HCT116 (cell line): ENCODE measurements at regions not wholly inside any gene's neighbourhood (a gene's known extent, or its start where the extent isn't known, plus 50 kb on each side); places are given as distances from the start of the nearest gene placed in this dataset.

ENCODE experiments used
- ATAC-seq: fragments of 200-7000 bp; cut with Tn5 transposase; 2 replicates; pipeline ENCODE4 v1.9.1; 2020; ENCODE audit warnings: mild to moderate bottlenecking, moderate library complexity
- BruUV-seq: library from RNA; stranded (reverse); fragments of 400-500 nt; replicated peaks from 2 replicates; lab custom pipeline; 2021; lab: Mats Ljungman, UMichigan
- CTCF ChIA-PET: fragments of 300-600 bp; sonication (Branson Sonifier 250); formaldehyde crosslinking; loops from one replicate; lab custom pipeline; 2021; ENCODE audit warnings: antibody characterized with exemption; lab: Charles Lee
- POLR2A ChIA-PET: fragments of 300-600, 350-600 bp; sonication (Branson Sonifier 250); formaldehyde crosslinking; loops from one replicate; lab custom pipeline; 2021; ENCODE audit warnings: antibody characterized with exemption; lab: Charles Lee
- RAD21 ChIA-PET, 2 experiments: fragments of 300-600 bp; sonication (Branson Sonifier 250); formaldehyde crosslinking; loops; one replicate each; lab custom pipeline; 2023; ENCODE audit warnings: low total read pairs in 2 of 2; ENCODE audit not compliant: uncharacterized antibody in 2 of 2, unreplicated experiment in 2 of 2, low non-redundant PET in 1 of 2; lab: Charles Lee
- DNase-seq: peaks from one replicate; pipeline ENCODE4 v3.0.0-alpha.2; 2010; ENCODE audit warnings: low read depth, low spot score
- H2AFZ ChIP-seq: fragments of 200-600 bp; shearing (Covaris generic), sonication (generic); 2 replicates; pipeline ENCODE4 v1.6.1; 2017; ENCODE audit warnings: low read depth, mixed run types, mixed read lengths, antibody characterized with exemption, low read length; ENCODE audit not compliant: poor library complexity, severe bottlenecking
- H3K27ac ChIP-seq: 2 replicates; pipeline ENCODE4 v1.5.1; 2012; ENCODE audit warnings: low read depth, low read length
- H3K27me3 ChIP-seq: fragments of 200-600 bp; sonication (generic); 2 replicates; pipeline ENCODE4 v1.6.1; 2016; ENCODE audit warnings: mixed run types, low read length, mixed read lengths; ENCODE audit not compliant: insufficient read depth
- H3K36me3 ChIP-seq, 2 experiments: fragments of 200-500 bp in 1 of 2; fragments of 200-600 bp in 1 of 2; sonication (Bioruptor generic) in 1 of 2; sonication (generic) in 1 of 2; 2 replicates each; pipeline versions ENCODE4 v1.5.1 to v1.6.1; 2014 to 2016; ENCODE audit warnings: low read length in 2 of 2, inconsistent platforms in 1 of 2, mixed read lengths in 1 of 2, mixed run types in 1 of 2; ENCODE audit not compliant: insufficient read depth in 2 of 2, control insufficient read depth in 1 of 2
- H3K4me1 ChIP-seq, 2 experiments: fragments of 200-600 bp in 1 of 2; sonication (generic) in 1 of 2; 2 replicates each; pipeline versions ENCODE4 v1.5.1 to v1.6.1; 2012 to 2017; ENCODE audit warnings: low read length in 2 of 2, inconsistent platforms in 1 of 2, mild to moderate bottlenecking in 1 of 2, mixed read lengths in 1 of 2, mixed run types in 1 of 2, moderate library complexity in 1 of 2; ENCODE audit not compliant: insufficient read depth in 2 of 2, control insufficient read depth in 1 of 2
- H3K4me2 ChIP-seq: fragments of 200-600 bp; sonication (generic); 2 replicates; pipeline ENCODE4 v1.6.1; 2017; ENCODE audit warnings: mixed run types, low read length, mixed read lengths
- H3K4me3 ChIP-seq, 2 experiments: fragments of 200-600 bp in 1 of 2; sonication (generic) in 1 of 2; replicated peaks in 1 of 2; 2 replicates each; pipeline ENCODE4 v1.5.1; 2011 to 2016; ENCODE audit warnings: low read length in 2 of 2, control low read depth in 1 of 2, low read depth in 1 of 2, mild to moderate bottlenecking in 1 of 2, mixed read lengths in 1 of 2, mixed run types in 1 of 2
- H3K79me2 ChIP-seq: fragments of 200-600 bp; sonication (generic); 2 replicates; pipeline ENCODE4 v1.6.1; 2017; ENCODE audit warnings: mild to moderate bottlenecking, mixed run types, low read length, moderate library complexity, mixed read lengths; ENCODE audit not compliant: insufficient read depth
- H3K9ac ChIP-seq: fragments of 200-600 bp; sonication (generic); 2 replicates; pipeline ENCODE4 v1.6.1; 2016; ENCODE audit warnings: low read length, mixed read lengths
- H3K9me2 ChIP-seq: fragments of 200-600 bp; sonication (generic), shearing (Covaris generic); 2 replicates; pipeline ENCODE4 v1.6.1; 2017; ENCODE audit warnings: mixed run types, mild to moderate bottlenecking, moderate library complexity; ENCODE audit not compliant: insufficient read depth
- H3K9me3 ChIP-seq, 2 experiments: fragments of 200-500 bp in 1 of 2; fragments of 200-600 bp in 1 of 2; sonication (Bioruptor generic) in 1 of 2; sonication (generic) in 1 of 2; 2 replicates each; pipeline ENCODE4 v1.6.1; 2014 to 2017; ENCODE audit warnings: low read length in 2 of 2, mixed read lengths in 2 of 2, inconsistent platforms in 1 of 2, low read depth in 1 of 2, mild to moderate bottlenecking in 1 of 2, mixed run types in 1 of 2, moderate library complexity in 1 of 2; ENCODE audit not compliant: control insufficient read depth in 1 of 2, insufficient read depth in 1 of 2
- H4K20me1 ChIP-seq: fragments of 200-600 bp; sonication (generic), shearing (Covaris generic); 2 replicates; pipeline ENCODE4 v1.6.1; 2017; ENCODE audit warnings: mixed run types, mild to moderate bottlenecking, moderate library complexity; ENCODE audit not compliant: insufficient read depth
- CEBPB ChIP-seq: IDR thresholded peaks from 2 replicates; pipeline ENCODE4 v1.6.1; 2012; ENCODE audit warnings: low read depth
- EZH2phosphoT487 ChIP-seq: fragments of 200-600 bp; IDR thresholded peaks from 2 replicates; pipeline ENCODE4 v1.6.1; 2018; ENCODE audit warnings: antibody characterized with exemption, borderline replicate concordance
- FOSL1 ChIP-seq: IDR thresholded peaks from 2 replicates; pipeline ENCODE4 v1.6.1; 2012; ENCODE audit warnings: low read depth
- JUND ChIP-seq: IDR thresholded peaks from 2 replicates; pipeline ENCODE4 v1.6.1; 2012
- POLR2A ChIP-seq: IDR thresholded peaks from 2 replicates; pipeline ENCODE4 v1.7.0; 2011; ENCODE audit warnings: borderline replicate concordance; ENCODE audit not compliant: insufficient read depth, insufficient read length; ENCODE audit errors: extremely low read depth
- POLR2AphosphoS5 ChIP-seq: IDR thresholded peaks from 2 replicates; pipeline ENCODE4 v1.6.1; 2011; ENCODE audit warnings: mild to moderate bottlenecking, low read depth, low read length, moderate library complexity
- SRF ChIP-seq: IDR thresholded peaks from 2 replicates; pipeline ENCODE4 v1.6.1; 2012; ENCODE audit warnings: low read depth
- ZNF274 ChIP-seq: fragments of 200-500 bp; sonication (Bioruptor generic); IDR thresholded peaks from 2 replicates; pipeline ENCODE4 v1.6.1; 2014; ENCODE audit warnings: mild to moderate bottlenecking, low read depth, low read length, inconsistent platforms
- intact Hi-C: fragments of 100-400 bp; cut with micrococcal nuclease; formaldehyde crosslinking; loops from 2 replicates; pipeline ENCODE4 v1.10.0; 2022
- TF ChIP-seq, protein P1 (sequence below): IDR thresholded peaks from 2 replicates; pipeline ENCODE4 v1.6.1; 2012
- TF ChIP-seq, protein P2 (sequence below), 3 experiments: fragments of 200-600 bp in 1 of 3; sonication (generic) in 1 of 3; IDR thresholded peaks in 2 of 3; conservative IDR thresholded peaks in 1 of 3; 2 replicates each; pipeline ENCODE4 v1.5.1; 2012 to 2017; ENCODE audit warnings: low read depth in 2 of 3, low read length in 2 of 3, antibody characterized with exemption in 1 of 3, borderline replicate concordance in 1 of 3, control low read depth in 1 of 3, mild to moderate bottlenecking in 1 of 3, mixed read lengths in 1 of 3, mixed run types in 1 of 3, moderate library complexity in 1 of 3; ENCODE audit not compliant: insufficient read depth in 1 of 3
- TF ChIP-seq, protein P3 (sequence below): IDR thresholded peaks from 2 replicates; pipeline ENCODE4 v1.6.1; 2012; ENCODE audit warnings: low read depth

DNA sequence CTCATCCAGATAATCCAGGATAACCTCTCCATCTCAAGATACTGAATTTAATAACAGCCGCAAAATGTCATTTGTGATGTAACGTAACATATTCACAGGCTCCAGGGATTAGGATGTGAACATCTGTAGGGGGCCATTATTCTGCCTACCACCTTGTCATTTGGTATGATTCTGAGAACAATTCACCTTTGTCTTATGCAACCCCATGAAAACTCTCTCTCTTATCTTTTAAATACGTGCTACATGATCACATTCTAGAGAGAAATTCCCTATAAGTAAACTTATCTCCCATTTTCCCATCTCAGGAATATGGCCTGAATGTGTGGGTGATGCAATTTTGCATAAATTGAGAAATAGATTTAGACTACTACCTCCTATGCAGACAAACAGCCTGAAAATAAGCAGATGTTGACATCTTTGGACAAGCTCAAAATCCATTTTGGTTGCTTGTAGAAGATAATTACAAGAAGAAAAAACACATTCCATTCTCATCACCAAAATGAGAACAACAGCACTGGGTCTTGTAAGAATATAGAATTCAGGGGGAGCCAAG, 255.4 kb upstream of the STXBP5 start:
- Histone ChIP-seq H3K27ac (no peak overlapping the region), H2AFZ (no peak overlapping the region), H4K20me1 (no peaks in the 10 kb centered on the region), H3K4me2 (no peak overlapping the region), H3K27me3 (no peaks in the 10 kb centered on the region), H3K4me3 (no peak overlapping the region), H3K9ac (no peak overlapping the region), H3K9me3 (no peaks in the 10 kb centered on the region), H3K4me1 (no peaks in the 10 kb centered on the region), H3K9me2 (no peaks in the 10 kb centered on the region), H3K36me3 (no peaks in the 10 kb centered on the region), H3K79me2 (no peaks in the 10 kb centered on the region)
- ATAC-seq (no peak), DNase-seq (no peak)
- intact Hi-C loops, result no loop called here
- no TSS peak for BruUV-seq
- ChIA-PET CTCF (no interaction called here), POLR2A (no interaction called here), RAD21 (no interaction called here)
- no peak for TF ChIP-seq POLR2AphosphoS5
- TF ChIP-seq EZH2phosphoT487, result no peak
- no peak for TF ChIP-seq CEBPB
- TF ChIP-seq, protein P1, sequence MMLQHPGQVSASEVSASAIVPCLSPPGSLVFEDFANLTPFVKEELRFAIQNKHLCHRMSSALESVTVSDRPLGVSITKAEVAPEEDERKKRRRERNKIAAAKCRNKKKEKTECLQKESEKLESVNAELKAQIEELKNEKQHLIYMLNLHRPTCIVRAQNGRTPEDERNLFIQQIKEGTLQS, result no peak

DNA sequence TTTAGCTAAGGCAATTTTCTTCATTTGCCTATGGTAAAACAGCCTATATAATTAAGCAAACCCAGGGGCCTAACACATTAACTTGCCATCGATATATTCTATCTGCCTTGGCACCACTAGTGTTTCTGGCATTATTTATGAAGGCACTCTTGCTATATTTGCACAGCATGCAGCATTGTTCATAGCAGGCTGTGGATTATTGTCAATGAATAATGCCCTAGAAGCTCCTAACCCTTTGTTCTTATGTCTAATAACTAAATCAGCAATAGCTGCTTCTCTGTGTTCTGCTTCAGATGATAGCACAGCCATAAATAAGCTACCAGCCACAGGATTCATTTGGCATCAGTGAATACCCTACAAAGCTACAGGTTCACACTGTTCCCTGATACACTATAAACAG, 254.8 kb upstream of the STXBP5 start:
- H3K79me2 ChIP-seq, result no peaks in the 10 kb centered on the region
- ChIA-PET POLR2A (no interaction called here), RAD21 (no interaction called here), CTCF (no interaction called here)
- TF ChIP-seq, protein P2, sequence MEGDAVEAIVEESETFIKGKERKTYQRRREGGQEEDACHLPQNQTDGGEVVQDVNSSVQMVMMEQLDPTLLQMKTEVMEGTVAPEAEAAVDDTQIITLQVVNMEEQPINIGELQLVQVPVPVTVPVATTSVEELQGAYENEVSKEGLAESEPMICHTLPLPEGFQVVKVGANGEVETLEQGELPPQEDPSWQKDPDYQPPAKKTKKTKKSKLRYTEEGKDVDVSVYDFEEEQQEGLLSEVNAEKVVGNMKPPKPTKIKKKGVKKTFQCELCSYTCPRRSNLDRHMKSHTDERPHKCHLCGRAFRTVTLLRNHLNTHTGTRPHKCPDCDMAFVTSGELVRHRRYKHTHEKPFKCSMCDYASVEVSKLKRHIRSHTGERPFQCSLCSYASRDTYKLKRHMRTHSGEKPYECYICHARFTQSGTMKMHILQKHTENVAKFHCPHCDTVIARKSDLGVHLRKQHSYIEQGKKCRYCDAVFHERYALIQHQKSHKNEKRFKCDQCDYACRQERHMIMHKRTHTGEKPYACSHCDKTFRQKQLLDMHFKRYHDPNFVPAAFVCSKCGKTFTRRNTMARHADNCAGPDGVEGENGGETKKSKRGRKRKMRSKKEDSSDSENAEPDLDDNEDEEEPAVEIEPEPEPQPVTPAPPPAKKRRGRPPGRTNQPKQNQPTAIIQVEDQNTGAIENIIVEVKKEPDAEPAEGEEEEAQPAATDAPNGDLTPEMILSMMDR (IDR thresholded peaks at IDR 0.05 in 2 of 3, conservative IDR thresholded peaks at IDR 0.05 in 1 of 3; ENCODE audit: borderline replicate concordance in 1 of 3, insufficient read depth in 1 of 3, low read depth in 2 of 3, low read length in 2 of 3), result no peak
- TF ChIP-seq, protein P3, sequence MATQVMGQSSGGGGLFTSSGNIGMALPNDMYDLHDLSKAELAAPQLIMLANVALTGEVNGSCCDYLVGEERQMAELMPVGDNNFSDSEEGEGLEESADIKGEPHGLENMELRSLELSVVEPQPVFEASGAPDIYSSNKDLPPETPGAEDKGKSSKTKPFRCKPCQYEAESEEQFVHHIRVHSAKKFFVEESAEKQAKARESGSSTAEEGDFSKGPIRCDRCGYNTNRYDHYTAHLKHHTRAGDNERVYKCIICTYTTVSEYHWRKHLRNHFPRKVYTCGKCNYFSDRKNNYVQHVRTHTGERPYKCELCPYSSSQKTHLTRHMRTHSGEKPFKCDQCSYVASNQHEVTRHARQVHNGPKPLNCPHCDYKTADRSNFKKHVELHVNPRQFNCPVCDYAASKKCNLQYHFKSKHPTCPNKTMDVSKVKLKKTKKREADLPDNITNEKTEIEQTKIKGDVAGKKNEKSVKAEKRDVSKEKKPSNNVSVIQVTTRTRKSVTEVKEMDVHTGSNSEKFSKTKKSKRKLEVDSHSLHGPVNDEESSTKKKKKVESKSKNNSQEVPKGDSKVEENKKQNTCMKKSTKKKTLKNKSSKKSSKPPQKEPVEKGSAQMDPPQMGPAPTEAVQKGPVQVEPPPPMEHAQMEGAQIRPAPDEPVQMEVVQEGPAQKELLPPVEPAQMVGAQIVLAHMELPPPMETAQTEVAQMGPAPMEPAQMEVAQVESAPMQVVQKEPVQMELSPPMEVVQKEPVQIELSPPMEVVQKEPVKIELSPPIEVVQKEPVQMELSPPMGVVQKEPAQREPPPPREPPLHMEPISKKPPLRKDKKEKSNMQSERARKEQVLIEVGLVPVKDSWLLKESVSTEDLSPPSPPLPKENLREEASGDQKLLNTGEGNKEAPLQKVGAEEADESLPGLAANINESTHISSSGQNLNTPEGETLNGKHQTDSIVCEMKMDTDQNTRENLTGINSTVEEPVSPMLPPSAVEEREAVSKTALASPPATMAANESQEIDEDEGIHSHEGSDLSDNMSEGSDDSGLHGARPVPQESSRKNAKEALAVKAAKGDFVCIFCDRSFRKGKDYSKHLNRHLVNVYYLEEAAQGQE, result no peak
- no peak for TF ChIP-seq POLR2A
- no peak for TF ChIP-seq JUND
- TF ChIP-seq ZNF274, result no peak
- TF ChIP-seq SRF, result no peak
- TF ChIP-seq FOSL1, result no peak
- no peaks in the 10 kb centered on the region for H4K20me1 ChIP-seq
- H3K27ac ChIP-seq, result no peak overlapping the region
- intact Hi-C loops, result no loop called here
- H2AFZ ChIP-seq, result no peak overlapping the region
- H3K4me2 ChIP-seq, result no peak overlapping the region
- H3K36me3 ChIP-seq, result no peaks in the 10 kb centered on the region
- no peaks in the 10 kb centered on the region for H3K27me3 ChIP-seq
- H3K9me2 ChIP-seq, result no peaks in the 10 kb centered on the region
- H3K9me3 ChIP-seq, result no peaks in the 10 kb centered on the region
- ATAC-seq (no peak), DNase-seq (no peak)
- H3K4me1 ChIP-seq, result no peaks in the 10 kb centered on the region
- H3K9ac ChIP-seq, result no peak overlapping the region
- no peak overlapping the region for H3K4me3 ChIP-seq
- BruUV-seq, result no TSS peak
